ENCODE measurements at regions not wholly inside any gene's neighbourhood (a gene's known extent, or its start where the extent isn't known, plus 50 kb on each side); places are given as distances from the start of the nearest gene placed in this dataset.
"Not testable (repeated sequence)": the region's sequence is repeated elsewhere in the genome, so short reads cannot be mapped to it uniquely, and the experiment has no call there.

DNA sequence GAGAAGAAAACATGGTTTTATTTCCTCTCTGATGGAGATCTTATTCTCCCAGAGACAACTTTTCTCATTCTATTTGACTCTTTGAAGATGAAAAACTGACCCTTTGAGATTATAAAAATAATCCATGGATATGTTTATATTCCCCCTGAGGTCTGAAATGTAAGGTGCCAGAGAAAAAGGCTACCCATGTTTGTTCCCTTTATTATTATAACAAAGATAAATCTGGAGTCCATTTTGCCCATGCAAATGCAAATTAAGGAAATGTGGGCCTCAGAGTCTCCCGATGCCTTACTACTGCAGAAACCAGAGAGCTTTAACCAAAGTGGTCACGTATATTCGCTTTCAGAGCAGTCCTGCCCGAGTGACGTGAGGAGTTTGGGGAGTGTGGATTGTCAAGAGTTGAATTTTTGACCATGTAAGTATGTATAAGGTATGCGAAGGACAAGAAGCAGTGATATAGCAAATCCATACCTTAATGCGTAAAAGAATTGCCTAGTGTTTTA is 312.5 kb downstream of the RASEF start:
- Mint-ChIP-seq H3K36me3 (ENCODE audit: insufficient read depth in 2 of 2) (no peaks in the 10 kb centered on the region), H3K9me3 (peaks cover 2 to 4% of the 10 kb centered on the region in 2 donors), H3K4me1 (ENCODE audit: low read depth) (no peaks in the 10 kb centered on the region), H3K4me3 (no peak overlapping the region), H3K27me3 (ENCODE audit: low read depth) (no peaks in the 10 kb centered on the region), H3K27ac (no peak overlapping the region)
- DNase-seq (no peak), ATAC-seq (replicated peaks in 1 of 2) (no peak)

- ATAC-seq (replicated peaks in 1 of 2) (no peak), DNase-seq (no peak)
- Mint-ChIP-seq H3K9me3 (peaks cover 0 to 3% of the 10 kb centered on the region in 2 donors), H3K4me3 (no peak overlapping the region), H3K27ac (no peak overlapping the region), H3K4me1 (ENCODE audit: low read depth) (no peaks in the 10 kb centered on the region), H3K36me3 (ENCODE audit: insufficient read depth in 2 of 2) (no peaks in the 10 kb centered on the region), H3K27me3 (ENCODE audit: low read depth) (no peaks in the 10 kb centered on the region)
Measured at GRCh38 chr9:82757924-82758323, 305.0 kb downstream of the RASEF start.

GRCh38 chr9:82761027-82761426 is 301.9 kb downstream of the RASEF start:
- no peaks in the 10 kb centered on the region for H3K4me1 Mint-ChIP-seq (ENCODE audit: low read depth)
- DNase-seq (no peak), ATAC-seq (replicated peaks in 1 of 2) (no peak)
- no peaks in the 10 kb centered on the region for H3K36me3 Mint-ChIP-seq (ENCODE audit: insufficient read depth in 2 of 2)
- no peak overlapping the region for H3K4me3 Mint-ChIP-seq
- peaks cover 5% of the 10 kb centered on the region for H3K27me3 Mint-ChIP-seq (ENCODE audit: low read depth)
- peaks cover 0 to 3% of the 10 kb centered on the region in 2 donors for H3K9me3 Mint-ChIP-seq
- no peak overlapping the region for H3K27ac Mint-ChIP-seq

- peaks cover 0 to 3% of the 10 kb centered on the region in 2 donors for H3K9me3 Mint-ChIP-seq
- no peaks in the 10 kb centered on the region for H3K4me1 Mint-ChIP-seq (ENCODE audit: low read depth)
- H3K27me3 Mint-ChIP-seq (ENCODE audit: low read depth): peaks cover 5% of the 10 kb centered on the region
- ATAC-seq (replicated peaks in 1 of 2) (no peak), DNase-seq (no peak)
- no peaks in the 10 kb centered on the region for H3K36me3 Mint-ChIP-seq (ENCODE audit: insufficient read depth in 2 of 2)
- H3K4me3 Mint-ChIP-seq: no peak overlapping the region
- no peak overlapping the region for H3K27ac Mint-ChIP-seq
Measured at GRCh38 chr9:82761956-82762355, 301.0 kb downstream of the RASEF start.

DNA sequence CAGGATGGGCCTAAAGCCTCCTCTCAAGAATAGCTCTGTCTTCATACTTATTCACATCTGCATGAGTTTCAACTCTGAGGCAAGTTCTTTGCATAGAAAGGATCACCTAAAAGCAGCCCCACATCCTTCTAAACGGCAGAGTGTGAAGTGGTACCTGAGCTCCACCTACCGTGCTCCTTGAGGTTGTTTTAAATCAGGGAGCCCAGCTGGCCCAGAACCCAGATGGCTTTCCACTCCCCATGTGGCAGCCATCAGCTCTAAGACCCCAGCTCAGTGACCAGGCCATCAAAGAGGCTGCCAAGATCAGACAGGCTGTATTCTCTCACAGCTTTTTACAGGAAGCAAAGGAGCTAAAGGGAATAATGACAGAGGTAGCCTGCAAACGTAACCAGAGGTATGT is 299.3 kb downstream of the RASEF start:
- no peaks in the 10 kb centered on the region for H3K4me1 Mint-ChIP-seq (ENCODE audit: low read depth)
- peaks cover 2 to 4% of the 10 kb centered on the region in 2 donors for H3K9me3 Mint-ChIP-seq
- no peaks in the 10 kb centered on the region for H3K36me3 Mint-ChIP-seq (ENCODE audit: insufficient read depth in 2 of 2)

GRCh38 chr9:82764061-82764668 is 298.8 kb downstream of the RASEF start:
- Mint-ChIP-seq H3K4me1 (ENCODE audit: low read depth) (no peaks in the 10 kb centered on the region), H3K27me3 (ENCODE audit: low read depth) (peaks cover 5% of the 10 kb centered on the region), H3K36me3 (ENCODE audit: insufficient read depth in 2 of 2) (no peaks in the 10 kb centered on the region), H3K9me3 (peaks cover 2 to 6% of the 10 kb centered on the region in 2 donors), H3K4me3 (no peak overlapping the region), H3K27ac (no peak overlapping the region)
- DNase-seq (no peak), ATAC-seq (replicated peaks in 1 of 2) (no peak)

More for the DNA sequence above, 299.3 kb downstream of the RASEF start:
- no peak for ATAC-seq (replicated peaks in 1 of 2)
- no peak for DNase-seq
- Mint-ChIP-seq H3K27me3 (ENCODE audit: low read depth) (peaks cover 5% of the 10 kb centered on the region), H3K27ac (no peak overlapping the region), H3K4me3 (no peak overlapping the region)

- not testable (repeated sequence) for DNase-seq; H3K4me1 Mint-ChIP-seq (ENCODE audit: low read depth); ATAC-seq (replicated peaks in 1 of 2); H3K9me3 Mint-ChIP-seq; H3K36me3 Mint-ChIP-seq (ENCODE audit: insufficient read depth in 2 of 2); H3K4me3 Mint-ChIP-seq; H3K27ac Mint-ChIP-seq; H3K27me3 Mint-ChIP-seq (ENCODE audit: low read depth)
Measured at GRCh38 chr9:82774707-82775231, 288.2 kb downstream of the RASEF start.

DNA sequence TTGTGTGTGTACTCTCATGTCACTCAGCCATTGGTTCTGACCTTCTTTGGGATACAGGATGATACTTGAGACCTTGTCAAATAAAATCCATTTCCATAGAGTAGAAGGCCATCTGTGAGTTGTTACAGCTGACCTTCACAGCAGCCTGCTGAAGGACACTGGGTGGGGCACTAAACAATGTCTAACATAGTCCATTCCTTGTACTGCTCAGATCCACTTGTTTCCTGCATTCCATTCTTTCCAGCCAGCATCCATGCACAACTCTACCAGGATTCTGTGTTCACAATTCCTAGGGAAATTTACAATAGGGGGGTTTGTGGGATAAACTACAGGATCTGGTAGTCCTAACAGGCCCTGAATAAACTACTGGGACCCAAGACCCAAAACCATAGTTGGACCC is 286.4 kb downstream of the RASEF start:
- Mint-ChIP-seq H3K4me3 (no peak overlapping the region), H3K9me3 (peaks cover 4% of the 10 kb centered on the region in 2 donors), H3K4me1 (ENCODE audit: low read depth) (no peaks in the 10 kb centered on the region), H3K27ac (no peak overlapping the region), H3K27me3 (ENCODE audit: low read depth) (no peaks in the 10 kb centered on the region), H3K36me3 (ENCODE audit: insufficient read depth in 2 of 2) (no peaks in the 10 kb centered on the region)
- DNase-seq (no peak), ATAC-seq (replicated peaks in 1 of 2) (no peak)

DNA sequence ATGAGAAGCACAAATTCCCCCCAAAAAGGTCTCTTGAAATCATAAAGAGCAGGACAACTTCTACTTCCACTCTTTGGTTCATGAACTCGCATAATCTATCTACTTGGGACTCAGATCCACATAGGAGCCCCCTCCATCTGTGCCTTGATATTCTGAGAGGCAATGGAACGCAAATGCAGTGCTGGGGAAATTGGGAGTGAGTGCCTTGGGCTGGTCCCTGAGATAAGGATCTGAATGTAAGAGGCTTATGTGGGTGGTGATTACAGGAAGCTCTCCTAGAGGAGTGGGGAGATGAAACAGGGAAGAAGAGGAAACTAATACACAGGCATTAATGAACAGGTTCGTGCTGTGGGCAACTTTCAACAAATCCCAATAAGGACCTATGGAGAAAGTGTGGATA is 285.6 kb downstream of the RASEF start:
- no peak for DNase-seq
- Mint-ChIP-seq H3K36me3 (ENCODE audit: insufficient read depth in 2 of 2) (no peaks in the 10 kb centered on the region), H3K27ac (no peak overlapping the region), H3K4me1 (ENCODE audit: low read depth) (no peaks in the 10 kb centered on the region), H3K27me3 (ENCODE audit: low read depth) (no peaks in the 10 kb centered on the region), H3K9me3 (peaks cover 4% of the 10 kb centered on the region in 2 donors), H3K4me3 (no peak overlapping the region)
- no peak for ATAC-seq (replicated peaks in 1 of 2)

DNA sequence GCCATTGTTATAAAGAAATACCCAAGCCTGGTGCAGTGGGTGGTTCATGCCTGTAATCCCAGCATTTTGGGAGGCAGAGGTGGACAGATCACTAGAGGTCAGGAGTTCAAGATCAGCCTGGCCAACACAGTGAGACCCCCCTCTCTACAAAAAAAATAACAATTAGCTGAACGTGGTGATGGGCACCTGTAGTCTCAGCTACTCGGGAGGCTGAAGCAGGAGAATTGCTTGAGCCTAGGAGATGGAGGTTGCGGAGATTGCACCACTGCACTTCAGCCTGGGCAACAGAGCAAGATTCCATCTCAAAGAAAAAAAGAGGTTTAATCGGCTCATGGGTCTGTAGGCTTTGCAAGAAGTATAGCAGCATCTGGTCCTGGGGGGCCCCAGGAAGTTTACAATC is 284.0 kb downstream of the RASEF start:
- not testable (repeated sequence) for H3K36me3 Mint-ChIP-seq (ENCODE audit: insufficient read depth in 2 of 2); H3K4me1 Mint-ChIP-seq (ENCODE audit: low read depth); H3K9me3 Mint-ChIP-seq; ATAC-seq (replicated peaks in 1 of 2); H3K27me3 Mint-ChIP-seq (ENCODE audit: low read depth); H3K4me3 Mint-ChIP-seq; H3K27ac Mint-ChIP-seq; DNase-seq

GRCh38 chr9:82780017-82780416 is 282.9 kb downstream of the RASEF start:
- H3K4me1 Mint-ChIP-seq (ENCODE audit: low read depth): no peaks in the 10 kb centered on the region
- ATAC-seq (replicated peaks in 1 of 2) (no peak), DNase-seq (no peak)
- peaks cover 4 to 6% of the 10 kb centered on the region in 2 donors for H3K9me3 Mint-ChIP-seq
- H3K4me3 Mint-ChIP-seq: no peak overlapping the region
- no peaks in the 10 kb centered on the region for H3K36me3 Mint-ChIP-seq (ENCODE audit: insufficient read depth in 2 of 2)
- no peaks in the 10 kb centered on the region for H3K27me3 Mint-ChIP-seq (ENCODE audit: low read depth)
- no peak overlapping the region for H3K27ac Mint-ChIP-seq

DNA sequence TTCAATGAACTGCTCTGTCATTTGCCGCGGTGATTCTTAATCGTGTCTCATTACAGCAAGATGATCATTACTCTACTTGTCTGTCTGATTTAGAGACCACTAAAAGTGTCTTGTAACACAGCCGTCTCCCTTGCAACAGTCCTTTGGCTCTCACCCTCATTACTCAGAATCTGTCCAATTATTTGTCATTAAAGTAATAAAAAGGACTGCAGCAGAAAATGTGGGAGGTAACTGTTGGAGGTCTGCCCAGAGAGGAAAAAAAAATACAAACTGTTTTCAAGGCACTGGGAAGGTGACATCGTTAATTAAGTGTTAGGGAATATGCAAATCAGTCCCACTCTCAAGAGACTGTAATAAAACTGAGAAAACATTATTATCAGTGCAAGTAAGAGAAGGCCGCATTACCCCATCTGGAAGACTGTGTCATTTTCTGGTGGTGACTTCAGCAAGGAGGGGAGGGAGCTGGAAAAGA is 281.0 kb downstream of the RASEF start:
- ATAC-seq (replicated peaks in 1 of 2) (no peak), DNase-seq (no peak)
- no peak overlapping the region for H3K27ac Mint-ChIP-seq
- no peaks in the 10 kb centered on the region for H3K36me3 Mint-ChIP-seq (ENCODE audit: insufficient read depth in 2 of 2)
- H3K4me1 Mint-ChIP-seq (ENCODE audit: low read depth): no peaks in the 10 kb centered on the region
- H3K4me3 Mint-ChIP-seq: no peak overlapping the region
- H3K27me3 Mint-ChIP-seq (ENCODE audit: low read depth): no peaks in the 10 kb centered on the region
- peaks cover 4% of the 10 kb centered on the region in 2 donors for H3K9me3 Mint-ChIP-seq

- Mint-ChIP-seq H3K4me3 (no peak overlapping the region), H3K27me3 (ENCODE audit: low read depth) (no peaks in the 10 kb centered on the region), H3K9me3 (peaks cover 2 to 4% of the 10 kb centered on the region in 2 donors), H3K27ac (no peak overlapping the region), H3K4me1 (ENCODE audit: low read depth) (no peaks in the 10 kb centered on the region), H3K36me3 (ENCODE audit: insufficient read depth in 2 of 2) (no peaks in the 10 kb centered on the region)
- DNase-seq (no peak), ATAC-seq (replicated peaks in 1 of 2) (no peak)
Measured at GRCh38 chr9:82783045-82783444, 279.9 kb downstream of the RASEF start.

DNA sequence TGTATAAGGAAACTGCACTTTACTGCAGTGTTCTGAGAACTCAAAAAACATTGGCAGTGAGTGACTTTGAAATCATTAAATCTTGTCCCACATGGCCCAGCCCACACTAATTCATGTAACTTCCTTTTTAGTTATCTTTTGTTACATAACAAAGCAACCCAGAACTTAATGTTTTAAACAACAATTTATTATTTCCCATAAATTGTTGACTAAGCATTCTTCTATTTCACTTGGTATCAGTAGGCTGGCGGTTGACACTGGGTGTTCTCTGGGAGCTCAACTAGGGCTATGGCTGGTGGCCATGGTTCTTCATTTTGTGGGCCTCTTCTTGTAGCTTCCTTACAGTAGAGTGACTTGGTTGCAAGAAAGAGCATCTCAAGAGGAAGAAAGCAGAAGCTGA is 278.4 kb downstream of the RASEF start:
- peaks cover 2 to 3% of the 10 kb centered on the region in 2 donors for H3K9me3 Mint-ChIP-seq
- H3K4me3 Mint-ChIP-seq: no peak overlapping the region
- ATAC-seq (replicated peaks in 1 of 2) (no peak), DNase-seq (no peak)
- H3K27me3 Mint-ChIP-seq (ENCODE audit: low read depth): no peaks in the 10 kb centered on the region
- no peak overlapping the region for H3K27ac Mint-ChIP-seq
- no peaks in the 10 kb centered on the region for H3K36me3 Mint-ChIP-seq (ENCODE audit: insufficient read depth in 2 of 2)
- H3K4me1 Mint-ChIP-seq (ENCODE audit: low read depth): no peaks in the 10 kb centered on the region
